ENCODE measurements at regions not wholly inside any gene's neighbourhood (a gene's known extent, or its start where the extent isn't known, plus 50 kb on each side); places are given as distances from the start of the nearest gene placed in this dataset.

- TF ChIP-seq HNF4A (conservative IDR thresholded peaks at IDR 0.05) (no peak), MAX (IDR thresholded peaks at IDR 0.05) (no peak), ZBTB33 (IDR thresholded peaks at IDR 0.05) (no peak), NR2F2 (IDR thresholded peaks at IDR 0.05) (no peak), JUND (IDR thresholded peaks at IDR 0.05) (no peak), TAF1 (conservative IDR thresholded peaks at IDR 0.05) (no peak)
Observed at GRCh38 chr18:67672155-67672554, 155.6 kb upstream of the DSEL start (continued).

GRCh38 chr18:67670024-67670543 lies 153.6 kb upstream of the DSEL start:
- TF ChIP-seq ZBTB33 (IDR thresholded peaks at IDR 0.05): no peak
- TF ChIP-seq JUND (IDR thresholded peaks at IDR 0.05): no peak
- TF ChIP-seq MAX (IDR thresholded peaks at IDR 0.05): no peak
- no peak for TF ChIP-seq REST (IDR thresholded peaks at IDR 0.05)
- no peak for TF ChIP-seq TAF1 (conservative IDR thresholded peaks at IDR 0.05)
- no peak for TF ChIP-seq RAD21 (IDR thresholded peaks at IDR 0.05)
- no peak for TF ChIP-seq CTCF (IDR thresholded peaks at IDR 0.05; ENCODE audit: low read depth, low read length, missing input control)
- Histone ChIP-seq H3K27me3 (ENCODE audit: control insufficient read depth in 4 of 4, insufficient read depth in 4 of 4, low read length in 3 of 4) (no peaks in the 10 kb centered on the region), H3K4me1 (ENCODE audit: control insufficient read depth in 4 of 4, insufficient read depth in 4 of 4, low read length in 3 of 4) (no peaks in the 10 kb centered on the region), H3K4me3 (ENCODE audit: low read depth in 1 of 3, low read length in 3 of 3) (no peak overlapping the region), H3K9ac (ENCODE audit: low read depth in 1 of 2, low read length in 2 of 2) (no peak overlapping the region), H3K9me3 (ENCODE audit: control insufficient read depth in 4 of 4, low read length in 3 of 4) (no peaks in the 10 kb centered on the region), H3K36me3 (ENCODE audit: control insufficient read depth in 4 of 4, insufficient read depth in 3 of 4, low read depth in 1 of 4, low read length in 3 of 4) (no peaks in the 10 kb centered on the region), H3K27ac (ENCODE audit: low read depth in 1 of 2, low read length in 2 of 2) (no peak overlapping the region)
- WGBS: 79% methylated on average over 2 of the region's 2 CpGs
- DNase-seq (ENCODE audit: low spot score): no peak

Measured in liver (tissue), 8 donors.